GM23338 (cell line): ENCODE measurements at regions not wholly inside any gene's neighbourhood (a gene's known extent, or its start where the extent isn't known, plus 50 kb on each side); places are given as distances from the start of the nearest gene placed in this dataset.

ENCODE experiments used
- ATAC-seq: fragments of 200-7000 bp; cut with Tn5 transposase; 3 replicates; pipeline ENCODE4 v1.9.1; 2020
- DNase-seq: peaks from one replicate; pipeline ENCODE4 v3.0.0-alpha.2; 2015; ENCODE audit warnings: low spot score
- H2AFZ ChIP-seq: fragments of 200-600 bp; sonication (generic); 2 replicates; pipeline ENCODE4 v1.8.0; 2016; ENCODE audit warnings: antibody characterized with exemption, mild to moderate bottlenecking, moderate library complexity
- H3F3A ChIP-seq: fragments of 200-600 bp; sonication (generic); replicated peaks from 2 replicates; pipeline ENCODE4 v1.8.0; 2017; ENCODE audit warnings: antibody characterized with exemption, mixed run types, low read depth
- H3K27ac ChIP-seq: fragments of 200-600 bp; sonication (generic); 2 replicates; pipeline ENCODE4 v1.6.1; 2016; ENCODE audit warnings: low read depth
- H3K27me3 ChIP-seq: fragments of 200-600 bp; sonication (generic); 2 replicates; pipeline ENCODE4 v1.8.0; 2016; ENCODE audit warnings: mild to moderate bottlenecking, mixed run types, moderate library complexity; ENCODE audit not compliant: insufficient read depth
- H3K36me3 ChIP-seq: fragments of 200-600 bp; sonication (generic); 2 replicates; pipeline ENCODE4 v1.8.0; 2016; ENCODE audit warnings: mild to moderate bottlenecking; ENCODE audit not compliant: insufficient read depth
- H3K4me1 ChIP-seq: fragments of 200-600 bp; sonication (generic); 2 replicates; pipeline ENCODE4 v1.8.0; 2016; ENCODE audit warnings: mild to moderate bottlenecking, moderate library complexity; ENCODE audit not compliant: insufficient read depth
- H3K4me2 ChIP-seq: fragments of 200-600 bp; sonication (generic); 2 replicates; pipeline ENCODE4 v1.7.1; 2017; ENCODE audit warnings: mixed run types
- H3K4me3 ChIP-seq: fragments of 200-600 bp; sonication (generic); 2 replicates; pipeline ENCODE4 v1.6.1; 2016; ENCODE audit warnings: mixed run types
- H3K79me2 ChIP-seq: fragments of 200-600 bp; sonication (generic); replicated peaks from 2 replicates; pipeline ENCODE4 v1.8.0; 2017; ENCODE audit warnings: mild to moderate bottlenecking; ENCODE audit not compliant: insufficient read depth
- H3K9me2 ChIP-seq: fragments of 200-600 bp; sonication (generic); 2 replicates; pipeline ENCODE4 v1.8.0; 2017; ENCODE audit not compliant: insufficient read depth
- H4K20me1 ChIP-seq: fragments of 200-600 bp; sonication (generic); replicated peaks from 2 replicates; pipeline ENCODE4 v1.8.0; 2017; ENCODE audit warnings: mild to moderate bottlenecking; ENCODE audit not compliant: insufficient read depth
- H3K27ac Mint-ChIP-seq: 2 replicates; pipeline ENCODE4 v1.8.0; 2020; ENCODE audit warnings: inconsistent platforms, mild to moderate bottlenecking, moderate library complexity, mixed read lengths
- H3K27me3 Mint-ChIP-seq: 3 replicates; pipeline ENCODE4 v1.8.0; 2022; ENCODE audit warnings: low read depth, mild to moderate bottlenecking, moderate library complexity, mixed read lengths, inconsistent platforms; ENCODE audit not compliant: insufficient read depth, poor library complexity
- H3K36me3 Mint-ChIP-seq: 3 replicates; pipeline ENCODE4 v1.8.0; 2021; ENCODE audit warnings: low read depth, mild to moderate bottlenecking, inconsistent platforms, moderate library complexity, mixed read lengths
- H3K4me1 Mint-ChIP-seq: 3 replicates; pipeline ENCODE4 v1.8.0; 2020; ENCODE audit warnings: mild to moderate bottlenecking, inconsistent platforms, mixed read lengths
- H3K4me3 Mint-ChIP-seq: 3 replicates; pipeline ENCODE4 v1.8.0; 2021; ENCODE audit warnings: moderate library complexity, mild to moderate bottlenecking, inconsistent platforms, mixed read lengths
- H3K9me3 Mint-ChIP-seq: 3 replicates; pipeline ENCODE4 v1.8.0; 2020; ENCODE audit warnings: moderate library complexity, mild to moderate bottlenecking, inconsistent platforms, mixed read lengths
- EZH2 ChIP-seq: fragments of 200-600 bp; sonication (generic); IDR thresholded peaks from one replicate; pipeline ENCODE4 v1.8.0; 2017; ENCODE audit warnings: antibody characterized with exemption, mild to moderate bottlenecking, low read depth; ENCODE audit not compliant: unreplicated experiment
- EZH2phosphoT487 ChIP-seq: fragments of 200-600 bp; sonication (generic); IDR thresholded peaks from one replicate; pipeline ENCODE4 v1.8.1; 2018; ENCODE audit warnings: antibody characterized with exemption; ENCODE audit not compliant: unreplicated experiment
- POLR2AphosphoS5 ChIP-seq: IDR thresholded peaks from 2 replicates; pipeline ENCODE4 v1.6.1; 2016; ENCODE audit warnings: antibody characterized with exemption, low read depth
- STAT1 ChIP-seq: IDR thresholded peaks from one replicate; pipeline ENCODE4 v1.6.1; 2016; ENCODE audit warnings: antibody characterized with exemption; ENCODE audit not compliant: unreplicated experiment
- ZNF331 ChIP-seq: fragments of 250-450 bp; sonication (Bioruptor Pico); IDR thresholded peaks from 2 replicates; pipeline ENCODE4 v1.5.0; 2020; ENCODE audit warnings: low read depth, mild to moderate bottlenecking, moderate library complexity
- ZNF462 ChIP-seq: fragments of 250-450 bp; sonication (Bioruptor Pico); IDR thresholded peaks from 2 replicates; pipeline ENCODE4 v1.5.0; 2020; ENCODE audit warnings: mild to moderate bottlenecking, moderate library complexity
- TF ChIP-seq, protein P1 (sequence below): IDR thresholded peaks from 2 replicates; pipeline ENCODE4 v1.6.1; 2016; ENCODE audit warnings: antibody characterized with exemption

DNA sequence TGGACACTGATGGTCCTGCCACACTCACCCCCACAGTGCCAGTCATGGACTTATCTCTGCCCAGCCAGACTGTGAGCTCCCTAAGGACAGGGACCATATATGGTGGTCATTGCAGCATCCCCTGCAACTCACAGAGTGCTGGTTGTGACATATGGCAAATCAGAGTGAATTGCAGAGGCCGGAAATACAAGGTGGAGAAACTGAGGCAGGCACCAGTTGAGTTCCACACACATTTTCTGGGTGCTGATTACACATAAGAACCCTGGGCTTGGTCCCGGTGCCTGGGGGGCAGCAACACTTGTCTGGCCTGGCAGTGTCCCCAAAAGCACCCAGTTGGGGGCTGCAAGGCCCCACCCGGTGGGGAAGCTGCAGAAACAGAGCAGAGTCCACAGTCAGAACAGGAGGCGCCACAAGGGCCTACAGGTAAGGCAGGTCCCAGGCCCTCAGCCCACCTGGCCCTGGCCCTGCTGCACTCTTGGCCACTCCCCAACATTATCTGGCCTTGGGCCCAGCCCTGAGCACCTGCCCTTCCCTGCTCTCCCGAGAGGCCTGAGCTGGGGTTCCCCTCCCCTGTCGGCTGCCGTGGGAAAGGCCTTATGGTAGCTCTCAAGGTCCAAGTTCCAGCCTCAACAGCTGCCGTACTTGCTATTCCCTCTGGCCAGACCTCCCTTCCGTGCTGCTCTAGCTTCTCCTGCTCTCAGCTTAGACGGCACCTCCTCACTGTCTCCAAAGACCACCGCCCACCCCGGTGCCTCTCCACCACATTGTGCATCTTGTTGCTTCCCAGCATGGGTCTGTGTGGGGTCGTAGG is 140.8 kb upstream of the PTPN1 start:
- Histone ChIP-seq H3F3A (no peaks in the 10 kb centered on the region), H3K4me3 (no peak overlapping the region), H3K27me3 (no peaks in the 10 kb centered on the region), H3K9me2 (no peaks in the 10 kb centered on the region), H3K4me2 (no peak overlapping the region), H3K4me1 (no peaks in the 10 kb centered on the region), H4K20me1 (no peaks in the 10 kb centered on the region), H3K36me3 (no peaks in the 10 kb centered on the region), H2AFZ (no peak overlapping the region), H3K79me2 (no peaks in the 10 kb centered on the region), H3K27ac (no peak overlapping the region)
- Mint-ChIP-seq H3K27ac (no peak overlapping the region), H3K4me1 (no peaks in the 10 kb centered on the region), H3K4me3 (no peak overlapping the region), H3K27me3 (no peaks in the 10 kb centered on the region), H3K36me3 (no peaks in the 10 kb centered on the region), H3K9me3 (no peaks in the 10 kb centered on the region; the same call in 2 of the 3 replicates)
- DNase-seq (no peak), ATAC-seq (no peak; the same call in 2 of the 3 replicates)
- TF ChIP-seq EZH2phosphoT487 (no peak), EZH2 (no peak), POLR2AphosphoS5 (no peak), ZNF462 (CRISPR knock-in tag) (no peak)

DNA sequence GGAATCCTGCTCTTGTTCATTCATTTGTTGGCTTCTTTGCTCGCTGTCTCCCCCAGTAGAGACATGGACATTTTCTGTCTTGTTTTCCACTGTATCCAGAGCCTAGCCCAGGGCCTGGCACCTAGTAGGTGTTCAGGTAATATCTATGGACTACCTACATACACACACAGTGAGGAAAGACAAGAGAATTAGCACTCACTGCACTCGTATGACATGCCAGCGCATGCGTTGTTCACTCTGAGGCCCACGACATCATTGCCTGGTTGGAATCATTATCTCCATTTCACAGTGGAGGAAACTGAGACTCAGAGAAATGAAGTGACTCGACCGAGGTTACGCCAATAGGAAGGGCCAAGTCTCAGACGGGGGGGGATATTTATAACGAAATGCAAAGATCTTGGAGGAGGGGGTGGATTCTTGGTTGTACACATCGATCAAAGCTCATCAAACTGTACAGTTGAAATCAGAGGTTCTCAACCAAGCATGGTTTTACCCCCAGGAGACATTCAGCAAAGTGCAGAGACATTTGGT is 140.1 kb upstream of the PTPN1 start:
- no peak overlapping the region for H3K4me3 Mint-ChIP-seq
- Histone ChIP-seq H3K79me2 (no peaks in the 10 kb centered on the region), H3K9me2 (no peaks in the 10 kb centered on the region), H3K4me1 (no peaks in the 10 kb centered on the region), H3F3A (no peaks in the 10 kb centered on the region), H3K4me2 (no peak overlapping the region), H2AFZ (no peak overlapping the region), H3K4me3 (no peak overlapping the region), H4K20me1 (no peaks in the 10 kb centered on the region), H3K27ac (no peak overlapping the region), H3K27me3 (no peaks in the 10 kb centered on the region), H3K36me3 (no peaks in the 10 kb centered on the region)
- H3K9me3 Mint-ChIP-seq = no peaks in the 10 kb centered on the region; the same call in 2 of the 3 replicates
- H3K36me3 Mint-ChIP-seq = no peaks in the 10 kb centered on the region
- no peaks in the 10 kb centered on the region for H3K27me3 Mint-ChIP-seq
- H3K27ac Mint-ChIP-seq = no peak overlapping the region
- DNase-seq = no peak
- no peak for ATAC-seq
- no peaks in the 10 kb centered on the region for H3K4me1 Mint-ChIP-seq
- TF ChIP-seq EZH2phosphoT487 (no peak), POLR2AphosphoS5 (no peak), ZNF331 (CRISPR knock-in tag) (no peak), STAT1 (no peak)
- TF ChIP-seq, protein P1, sequence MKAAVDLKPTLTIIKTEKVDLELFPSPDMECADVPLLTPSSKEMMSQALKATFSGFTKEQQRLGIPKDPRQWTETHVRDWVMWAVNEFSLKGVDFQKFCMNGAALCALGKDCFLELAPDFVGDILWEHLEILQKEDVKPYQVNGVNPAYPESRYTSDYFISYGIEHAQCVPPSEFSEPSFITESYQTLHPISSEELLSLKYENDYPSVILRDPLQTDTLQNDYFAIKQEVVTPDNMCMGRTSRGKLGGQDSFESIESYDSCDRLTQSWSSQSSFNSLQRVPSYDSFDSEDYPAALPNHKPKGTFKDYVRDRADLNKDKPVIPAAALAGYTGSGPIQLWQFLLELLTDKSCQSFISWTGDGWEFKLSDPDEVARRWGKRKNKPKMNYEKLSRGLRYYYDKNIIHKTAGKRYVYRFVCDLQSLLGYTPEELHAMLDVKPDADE = no peak
